H9 (cell line): ENCODE measurements at regions not wholly inside any gene's neighbourhood (a gene's known extent, or its start where the extent isn't known, plus 50 kb on each side); places are given as distances from the start of the nearest gene placed in this dataset.
A peak's percentile ranks its signal among the peaks of the same experiment; 100 is the strongest.

Source experiments
- DNase-seq: peaks from one replicate; pipeline ENCODE4 v3.0.0-alpha.2; 2017
- H2AFZ ChIP-seq: one replicate; pipeline ENCODE4 v1.6.1; 2013; ENCODE audit warnings: mild to moderate bottlenecking, low read length, control low read depth, moderate library complexity
- H2AK5ac ChIP-seq: 2 replicates; pipeline ENCODE4 v1.6.1; 2013; ENCODE audit warnings: low read length, control low read depth, mixed read lengths; ENCODE audit not compliant: insufficient read length
- H2BK120ac ChIP-seq: one replicate; pipeline ENCODE4 v1.6.1; 2013; ENCODE audit warnings: low read depth, mild to moderate bottlenecking, low read length, control low read depth, inconsistent platforms; ENCODE audit not compliant: poor library complexity, severe bottlenecking
- H2BK12ac ChIP-seq: 2 replicates; pipeline ENCODE4 v1.6.1; 2013; ENCODE audit warnings: low read length, control low read depth, mixed read lengths, low read depth; ENCODE audit not compliant: insufficient read length
- H2BK15ac ChIP-seq: 2 replicates; pipeline ENCODE4 v1.6.1; 2013; ENCODE audit warnings: low read depth, low read length, control low read depth
- H2BK20ac ChIP-seq: one replicate; pipeline ENCODE4 v1.6.1; 2013; ENCODE audit warnings: low read depth, mild to moderate bottlenecking, low read length, control low read depth, inconsistent platforms; ENCODE audit not compliant: poor library complexity, severe bottlenecking
- H2BK5ac ChIP-seq: 2 replicates; pipeline ENCODE4 v1.6.1; 2013; ENCODE audit warnings: low read length, control low read depth, mixed read lengths; ENCODE audit not compliant: insufficient read length
- H3K14ac ChIP-seq: 2 replicates; pipeline ENCODE4 v1.6.1; 2013; ENCODE audit warnings: low read length, control low read depth; ENCODE audit not compliant: insufficient read depth
- H3K18ac ChIP-seq: 2 replicates; pipeline ENCODE4 v1.6.1; 2013; ENCODE audit warnings: low read depth, mild to moderate bottlenecking, mixed read lengths, low read length, control low read depth; ENCODE audit not compliant: insufficient read length
- H3K23ac ChIP-seq: 2 replicates; pipeline ENCODE4 v1.6.1; 2013; ENCODE audit warnings: low read length, control low read depth, mixed read lengths, low read depth; ENCODE audit not compliant: insufficient read length
- H3K23me2 ChIP-seq: 2 replicates; pipeline ENCODE4 v1.6.1; 2013; ENCODE audit warnings: low read depth, mild to moderate bottlenecking, mixed read lengths, low read length, control low read depth; ENCODE audit not compliant: insufficient read length, poor library complexity, severe bottlenecking
- H3K27ac ChIP-seq: 2 replicates; pipeline ENCODE4 v1.5.1; 2013; ENCODE audit warnings: low read length, control low read depth, mixed read lengths, low read depth; ENCODE audit not compliant: insufficient read length
- H3K27me3 ChIP-seq: 2 replicates; pipeline ENCODE4 v1.6.1; 2013; ENCODE audit warnings: low read length, control low read depth, inconsistent platforms; ENCODE audit not compliant: insufficient read depth
- H3K4ac ChIP-seq: 2 replicates; pipeline ENCODE4 v1.6.1; 2013; ENCODE audit warnings: low read depth, mild to moderate bottlenecking, control low read depth, inconsistent platforms, low read length, moderate library complexity
- H3K4me1 ChIP-seq: 2 replicates; pipeline ENCODE4 v1.6.1; 2013; ENCODE audit warnings: low read length, control low read depth, inconsistent platforms; ENCODE audit not compliant: insufficient read depth
- H3K4me2 ChIP-seq: 2 replicates; pipeline ENCODE4 v1.6.1; 2013; ENCODE audit warnings: low read length, control low read depth, mixed read lengths; ENCODE audit not compliant: insufficient read length, insufficient read depth
- H3K56ac ChIP-seq: 2 replicates; pipeline ENCODE4 v1.6.1; 2013; ENCODE audit warnings: low read depth, mild to moderate bottlenecking, mixed read lengths, low read length, control low read depth; ENCODE audit not compliant: insufficient read length
- H3K79me1 ChIP-seq: 2 replicates; pipeline ENCODE4 v1.6.1; 2013; ENCODE audit warnings: low read depth, mild to moderate bottlenecking, moderate library complexity, low read length, control low read depth, inconsistent platforms; ENCODE audit not compliant: insufficient read depth, poor library complexity, severe bottlenecking
- H3K79me2 ChIP-seq: 2 replicates; pipeline ENCODE4 v1.6.1; 2013; ENCODE audit warnings: low read length, control low read depth, inconsistent platforms; ENCODE audit not compliant: insufficient read depth
- H3K9ac ChIP-seq: 2 replicates; pipeline ENCODE4 v1.6.1; 2013; ENCODE audit warnings: low read length, control low read depth, mixed read lengths; ENCODE audit not compliant: insufficient read length; ENCODE audit errors: extremely low read depth
- H3K9me3 ChIP-seq: one replicate; pipeline ENCODE4 v1.6.1; 2013; ENCODE audit warnings: low read depth, low read length, inconsistent platforms; ENCODE audit not compliant: control insufficient read depth
- H3T11ph ChIP-seq: one replicate; pipeline ENCODE4 v1.6.1; 2013; ENCODE audit warnings: mild to moderate bottlenecking, low read length, control low read depth, inconsistent platforms
- H4K20me1 ChIP-seq: one replicate; pipeline ENCODE4 v1.6.1; 2013; ENCODE audit not compliant: control insufficient read depth, insufficient read length, insufficient read depth
- H4K5ac ChIP-seq: 2 replicates; pipeline ENCODE4 v1.6.1; 2013; ENCODE audit warnings: low read depth, mild to moderate bottlenecking, mixed read lengths, low read length, control low read depth; ENCODE audit not compliant: insufficient read length
- H4K8ac ChIP-seq: replicated peaks from 2 replicates; pipeline ENCODE4 v1.6.1; 2013; ENCODE audit warnings: low read length, control low read depth, mixed read lengths, low read depth; ENCODE audit not compliant: insufficient read length
- H4K91ac ChIP-seq: 2 replicates; pipeline ENCODE4 v1.6.1; 2013; ENCODE audit warnings: low read depth, mild to moderate bottlenecking, moderate library complexity, mixed read lengths, low read length, control low read depth; ENCODE audit not compliant: insufficient read length
- H3K27ac Mint-ChIP-seq, 3 experiments: 2 replicates in 2 of 3; 3 replicates in 1 of 3; pipeline ENCODE4 v1.8.0; 2020 to 2021; ENCODE audit warnings: mixed read lengths in 3 of 3, mild to moderate bottlenecking in 1 of 3, moderate library complexity in 1 of 3
- H3K27me3 Mint-ChIP-seq: 2 replicates; pipeline ENCODE4 v1.8.0; 2021; ENCODE audit warnings: low read depth, mild to moderate bottlenecking, moderate library complexity, mixed read lengths
- H3K36me3 Mint-ChIP-seq, 3 experiments: 2 replicates in 2 of 3; 3 replicates in 1 of 3; pipeline ENCODE4 v1.8.0; 2020 to 2021; ENCODE audit warnings: low read depth in 3 of 3, mixed read lengths in 3 of 3; ENCODE audit not compliant: insufficient read depth in 1 of 3
- H3K4me1 Mint-ChIP-seq, 2 experiments: 2 replicates each; pipeline ENCODE4 v1.8.0; 2020; ENCODE audit warnings: mixed read lengths in 2 of 2
- H3K4me3 Mint-ChIP-seq, 2 experiments: 2 replicates in 1 of 2; 3 replicates in 1 of 2; pipeline ENCODE4 v1.8.0; 2020 to 2021; ENCODE audit warnings: mild to moderate bottlenecking in 2 of 2, mixed read lengths in 2 of 2, moderate library complexity in 1 of 2
- H3K9me3 Mint-ChIP-seq, 2 experiments: 2 replicates in 1 of 2; 3 replicates in 1 of 2; pipeline ENCODE4 v1.8.0; 2020; ENCODE audit warnings: mild to moderate bottlenecking in 2 of 2, mixed read lengths in 2 of 2, moderate library complexity in 1 of 2
- WGBS: extraction: QIAGEN DNeasy Blood & Tissue Kit; methylation state at CpG from one replicate; pipeline ENCODE4 v1.1.7; 2013; ENCODE audit warnings: missing lambda C conversion rate, low lambda C conversion rate, mixed read lengths; ENCODE audit not compliant: insufficient read length; ENCODE audit errors: extremely low coverage; 5-methylcytosine and 5-hydroxymethylcytosine counted together
- TF ChIP-seq, protein P1 (sequence below): fragments of 200-600 bp; sonication (generic); conservative IDR thresholded peaks from 3 replicates; pipeline ENCODE4 v1.8.0; 2021; ENCODE audit warnings: antibody characterized with exemption, mild to moderate bottlenecking

DNA sequence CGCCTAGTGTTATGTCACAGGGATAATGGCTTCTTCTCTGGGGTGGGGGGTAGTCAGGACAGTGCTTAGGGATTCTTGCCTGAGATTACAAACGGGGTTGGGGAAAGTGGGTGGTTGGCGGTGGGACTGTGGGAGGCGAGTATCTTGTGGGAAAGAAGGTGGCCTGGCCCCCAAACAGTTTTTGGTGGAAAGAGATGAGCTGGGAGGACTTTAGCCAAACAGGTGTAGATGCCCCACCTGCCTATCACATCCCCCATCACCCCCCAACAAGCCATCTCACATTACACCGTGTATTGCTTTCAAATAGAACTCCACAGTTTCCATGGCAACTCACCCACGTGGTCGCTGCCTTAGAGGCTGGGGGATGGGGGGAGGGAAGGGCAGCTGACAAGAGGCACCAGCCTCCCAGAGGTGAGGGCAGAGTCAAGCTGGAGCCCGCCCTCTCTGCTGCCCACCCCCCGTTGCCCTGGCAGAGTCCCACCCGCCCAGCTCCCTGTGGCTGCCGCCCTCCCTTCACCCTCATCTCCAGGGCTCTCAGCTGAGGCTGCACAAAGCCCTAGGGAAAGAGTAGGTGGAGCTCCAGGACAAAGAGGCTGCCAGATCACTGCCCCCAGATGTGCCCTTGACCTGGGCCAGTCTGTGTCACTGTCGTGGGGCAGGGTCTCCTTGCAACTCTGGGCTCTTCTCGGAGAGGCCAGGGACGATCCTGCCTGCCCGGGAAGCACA lies 98.3 kb downstream of the LRRC74A start:
- H3K27ac Mint-ChIP-seq = peak overlapping the region; percentile 97 to 100 (median 97)
- Histone ChIP-seq H2BK120ac (peak overlapping the region; percentile 98), H2AK5ac (no peak overlapping the region), H4K20me1 (no peaks in the 10 kb centered on the region), H3K23ac (no peak overlapping the region), H2BK20ac (peak overlapping the region; percentile 49), H3K27ac (peak overlapping the region; percentile 16), H3K4ac (peak overlapping the region; percentile 78; the same call in 1 of the 2 replicates), H2AFZ (no peak overlapping the region), H3K9me3 (no peaks in the 10 kb centered on the region), H3K4me2 (peak overlapping the region; percentile 26), H3K9ac (no peak overlapping the region), H4K5ac (no peak overlapping the region), H2BK5ac (peak overlapping the region; percentile 47), H3K27me3 (no peaks in the 10 kb centered on the region), H3K79me1 (no peaks in the 10 kb centered on the region), H4K8ac (no peak overlapping the region), H3K23me2 (peaks cover 3% of the 10 kb centered on the region), H3K4me1 (peaks cover 29% of the 10 kb centered on the region; the same call in 1 of the 2 replicates), H2BK15ac (peak overlapping the region; percentile 60), H4K91ac (peak overlapping the region; percentile 8), H3K14ac (peak overlapping the region; percentile 90), H3K56ac (no peak overlapping the region), H3K18ac (peak overlapping the region; percentile 96), H3K79me2 (no peaks in the 10 kb centered on the region), H2BK12ac (peak overlapping the region; percentile 70), H3T11ph (peak overlapping the region; percentile 80)
- H3K4me3 Mint-ChIP-seq = peak overlapping the region; percentile 41 to 67
- no peaks in the 10 kb centered on the region; a peak in 3 of 5 replicates for H3K9me3 Mint-ChIP-seq
- peaks cover 73 to 85% of the 10 kb centered on the region in 2 experiments for H3K4me1 Mint-ChIP-seq
- TF ChIP-seq, protein P1, sequence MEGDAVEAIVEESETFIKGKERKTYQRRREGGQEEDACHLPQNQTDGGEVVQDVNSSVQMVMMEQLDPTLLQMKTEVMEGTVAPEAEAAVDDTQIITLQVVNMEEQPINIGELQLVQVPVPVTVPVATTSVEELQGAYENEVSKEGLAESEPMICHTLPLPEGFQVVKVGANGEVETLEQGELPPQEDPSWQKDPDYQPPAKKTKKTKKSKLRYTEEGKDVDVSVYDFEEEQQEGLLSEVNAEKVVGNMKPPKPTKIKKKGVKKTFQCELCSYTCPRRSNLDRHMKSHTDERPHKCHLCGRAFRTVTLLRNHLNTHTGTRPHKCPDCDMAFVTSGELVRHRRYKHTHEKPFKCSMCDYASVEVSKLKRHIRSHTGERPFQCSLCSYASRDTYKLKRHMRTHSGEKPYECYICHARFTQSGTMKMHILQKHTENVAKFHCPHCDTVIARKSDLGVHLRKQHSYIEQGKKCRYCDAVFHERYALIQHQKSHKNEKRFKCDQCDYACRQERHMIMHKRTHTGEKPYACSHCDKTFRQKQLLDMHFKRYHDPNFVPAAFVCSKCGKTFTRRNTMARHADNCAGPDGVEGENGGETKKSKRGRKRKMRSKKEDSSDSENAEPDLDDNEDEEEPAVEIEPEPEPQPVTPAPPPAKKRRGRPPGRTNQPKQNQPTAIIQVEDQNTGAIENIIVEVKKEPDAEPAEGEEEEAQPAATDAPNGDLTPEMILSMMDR = no peak
- H3K36me3 Mint-ChIP-seq = no peaks in the 10 kb centered on the region
- H3K27me3 Mint-ChIP-seq = peaks cover 2% of the 10 kb centered on the region
- WGBS = no CpG with 5 or more reads among the region's 15 CpGs
- peak; percentile 95 for DNase-seq
